SJSA1 (cell line): ENCODE measurements at regions not wholly inside any gene's neighbourhood (a gene's known extent, or its start where the extent isn't known, plus 50 kb on each side); places are given as distances from the start of the nearest gene placed in this dataset.

Source experiments
- DNase-seq, 2 experiments: peaks; one replicate each; pipeline ENCODE4 v3.0.0-alpha.2; 2015 to 2020; ENCODE audit warnings: low spot score in 2 of 2, low read depth in 1 of 2
- H3K27ac ChIP-seq: fragments of 250-450 bp; sonication (Bioruptor Pico); 2 replicates; pipeline ENCODE4 v1.5.1; 2020; ENCODE audit warnings: mild to moderate bottlenecking, moderate library complexity
- H3K27me3 ChIP-seq: fragments of 250-450 bp; sonication (Bioruptor Pico); replicated peaks from 2 replicates; pipeline ENCODE4 v1.5.1; 2020; ENCODE audit warnings: mild to moderate bottlenecking, moderate library complexity
- H3K36me3 ChIP-seq: fragments of 250-450 bp; sonication (Bioruptor Pico); 2 replicates; pipeline ENCODE4 v1.5.1; 2020; ENCODE audit warnings: mild to moderate bottlenecking
- H3K4me1 ChIP-seq: fragments of 250-450 bp; sonication (Bioruptor Pico); replicated peaks from 2 replicates; pipeline ENCODE4 v1.6.1; 2021; ENCODE audit warnings: mild to moderate bottlenecking
- H3K4me3 ChIP-seq: fragments of 250-450 bp; sonication (Bioruptor Pico); 2 replicates; pipeline ENCODE4 v1.5.1; 2020; ENCODE audit warnings: mild to moderate bottlenecking
- H3K9me3 ChIP-seq: fragments of 250-450 bp; sonication (Bioruptor Pico); replicated peaks from 2 replicates; pipeline ENCODE4 v1.5.1; 2020; ENCODE audit warnings: mild to moderate bottlenecking

- Histone ChIP-seq H3K36me3 (no peaks in the 10 kb centered on the region), H3K9me3 (no peaks in the 10 kb centered on the region), H3K27me3 (peaks cover 10% of the 10 kb centered on the region), H3K4me3 (no peak overlapping the region), H3K27ac (no peak overlapping the region), H3K4me1 (peaks cover 6% of the 10 kb centered on the region; the same call in 1 of the 2 replicates)
- no peak for DNase-seq
These were observed 266.7 kb upstream of the HDAC4 start for GRCh38 chr2:239667431-239667985.

GRCh38 chr2:239666855-239667376 is 266.1 kb upstream of the HDAC4 start:
- Histone ChIP-seq H3K4me3 (no peak overlapping the region), H3K27ac (no peak overlapping the region), H3K4me1 (peaks cover 6% of the 10 kb centered on the region; the same call in 1 of the 2 replicates), H3K9me3 (no peaks in the 10 kb centered on the region), H3K27me3 (peaks cover 11% of the 10 kb centered on the region), H3K36me3 (no peaks in the 10 kb centered on the region)
- DNase-seq: peak; percentile 14 to 42

- no peaks in the 10 kb centered on the region for H3K9me3 ChIP-seq
- H3K36me3 ChIP-seq: no peaks in the 10 kb centered on the region
- DNase-seq: peak in 1 of 2 experiments; percentile 30
- H3K27ac ChIP-seq: no peak overlapping the region
- H3K4me1 ChIP-seq: peaks cover 6% of the 10 kb centered on the region; the same call in 1 of the 2 replicates
- no peak overlapping the region for H3K4me3 ChIP-seq
- peaks cover 17% of the 10 kb centered on the region for H3K27me3 ChIP-seq
These were observed 265.4 kb upstream of the HDAC4 start for GRCh38 chr2:239666053-239666854.

DNA sequence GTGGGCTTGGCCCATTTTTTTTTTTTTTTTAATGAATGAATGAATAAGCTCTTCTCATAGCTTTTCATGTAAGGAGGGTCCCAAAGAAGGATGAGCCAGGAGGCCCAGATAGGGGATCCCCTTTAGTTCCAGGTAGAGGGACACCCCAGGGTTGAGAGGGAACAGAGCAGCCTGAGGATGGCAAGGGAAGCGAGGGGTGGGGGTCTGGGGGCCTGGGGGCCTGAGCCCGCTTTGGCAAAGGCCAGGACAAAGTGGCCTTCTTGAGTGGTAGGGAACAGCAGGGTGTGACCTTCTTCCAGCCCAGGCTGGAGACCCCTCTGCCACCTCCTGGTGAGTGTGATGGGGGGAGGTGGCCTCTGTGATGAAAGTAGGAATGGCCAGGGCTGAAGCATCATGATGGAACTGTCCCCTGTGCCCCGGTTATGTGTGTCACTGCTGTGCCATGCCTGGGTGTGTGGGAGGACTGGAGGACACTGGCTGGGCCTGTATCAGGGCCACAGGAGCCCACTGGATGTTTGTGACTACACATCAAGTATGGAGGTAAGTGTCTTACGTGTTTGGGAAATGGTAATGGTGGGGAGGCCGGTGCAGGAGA is 263.5 kb upstream of the HDAC4 start:
- H3K4me3 ChIP-seq: no peak overlapping the region
- H3K4me1 ChIP-seq: peaks cover 6% of the 10 kb centered on the region; the same call in 1 of the 2 replicates
- H3K27me3 ChIP-seq: peaks cover 15% of the 10 kb centered on the region; the same call in 1 of the 2 replicates
- no peak overlapping the region for H3K27ac ChIP-seq
- H3K36me3 ChIP-seq: no peaks in the 10 kb centered on the region
- H3K9me3 ChIP-seq: no peaks in the 10 kb centered on the region
- peak in 1 of 2 experiments; percentile 28 for DNase-seq

DNA sequence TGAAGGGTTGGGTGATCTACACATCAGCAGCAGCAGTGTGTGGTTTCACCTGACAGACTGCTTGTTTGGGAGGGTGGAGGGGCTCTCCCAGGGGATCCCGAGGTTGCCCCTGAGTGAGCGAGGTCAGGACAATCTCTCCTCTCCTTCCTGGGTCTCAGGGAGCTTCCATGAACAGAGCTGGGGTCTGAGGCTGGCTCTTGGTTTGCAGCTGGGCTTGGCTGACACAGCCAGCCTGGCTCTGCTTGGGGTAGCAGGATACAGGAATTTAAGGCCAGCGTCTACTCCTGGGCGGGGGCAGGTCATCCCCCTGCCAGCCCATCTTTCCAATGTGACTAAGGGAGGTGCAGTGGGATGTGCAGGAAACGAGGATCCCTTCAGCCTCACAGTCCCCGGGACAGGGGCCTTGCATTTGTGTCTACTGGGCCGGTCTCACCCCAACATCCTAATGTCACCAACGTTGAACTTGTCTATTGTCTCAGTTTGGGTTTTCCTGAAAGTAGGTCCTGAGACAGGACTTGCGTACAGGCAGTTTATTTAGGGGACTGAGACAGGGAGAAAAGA is 262.6 kb upstream of the HDAC4 start:
- H3K36me3 ChIP-seq: no peaks in the 10 kb centered on the region
- H3K9me3 ChIP-seq: no peaks in the 10 kb centered on the region

DNA sequence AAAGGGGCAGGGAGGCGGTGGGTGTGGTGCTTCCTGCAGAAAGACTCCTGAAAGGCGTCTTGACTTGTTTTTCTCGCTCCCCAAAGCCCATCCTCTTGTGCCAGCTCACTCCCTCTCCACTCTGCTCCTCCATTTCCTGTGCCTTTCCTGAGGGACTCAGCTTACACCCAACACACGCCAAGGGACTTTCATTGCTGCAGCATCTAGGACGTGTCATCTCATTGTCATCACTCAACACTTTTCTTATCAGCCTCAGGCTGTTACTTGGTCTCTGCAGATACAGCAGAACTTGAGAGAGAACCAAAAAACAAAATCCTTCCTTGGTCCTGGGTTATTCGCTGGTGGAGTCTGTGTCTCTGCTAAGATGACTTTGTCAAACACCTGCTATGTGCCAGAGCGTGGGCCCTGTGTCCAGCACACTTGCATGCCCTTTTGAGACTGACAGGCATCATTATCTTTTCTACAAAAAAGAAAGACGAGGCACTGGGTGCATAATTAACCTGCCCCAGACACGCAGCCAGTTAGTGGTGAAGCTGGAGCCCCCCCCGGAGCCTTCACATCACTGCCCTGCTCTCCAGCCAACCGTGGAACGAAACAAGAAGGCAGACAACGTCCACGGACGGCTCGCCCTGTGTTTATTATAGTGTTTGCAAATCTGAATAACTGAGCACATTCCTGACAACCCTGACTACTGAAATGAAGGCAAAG is 261.7 kb upstream of the HDAC4 start:
- no peaks in the 10 kb centered on the region for H3K9me3 ChIP-seq
- H3K4me3 ChIP-seq: no peak overlapping the region
- no peak overlapping the region for H3K27ac ChIP-seq
- peaks cover 11% of the 10 kb centered on the region; the same call in 1 of the 2 replicates for H3K27me3 ChIP-seq
- no peaks in the 10 kb centered on the region for H3K36me3 ChIP-seq
- H3K4me1 ChIP-seq: peaks cover 6% of the 10 kb centered on the region; the same call in 1 of the 2 replicates
- no peak for DNase-seq

More for the DNA sequence above, 262.6 kb upstream of the HDAC4 start:
- H3K4me1 ChIP-seq: peaks cover 6% of the 10 kb centered on the region; the same call in 1 of the 2 replicates
- no peak overlapping the region for H3K27ac ChIP-seq
- H3K4me3 ChIP-seq: no peak overlapping the region
- DNase-seq: peak in 1 of 2 experiments; percentile 19
- H3K27me3 ChIP-seq: peaks cover 11% of the 10 kb centered on the region; the same call in 1 of the 2 replicates

GRCh38 chr2:239661334-239662312 is 260.8 kb upstream of the HDAC4 start:
- H3K27me3 ChIP-seq: peaks cover 11% of the 10 kb centered on the region; the same call in 1 of the 2 replicates
- no peaks in the 10 kb centered on the region for H3K4me1 ChIP-seq
- no peaks in the 10 kb centered on the region for H3K9me3 ChIP-seq
- H3K36me3 ChIP-seq: no peaks in the 10 kb centered on the region
- H3K27ac ChIP-seq: no peak overlapping the region
- H3K4me3 ChIP-seq: no peak overlapping the region
- no peak for DNase-seq

GRCh38 chr2:239660390-239661230 is 259.8 kb upstream of the HDAC4 start:
- DNase-seq: no peak
- H3K27me3 ChIP-seq: peaks cover 14% of the 10 kb centered on the region; the same call in 1 of the 2 replicates
- no peaks in the 10 kb centered on the region for H3K4me1 ChIP-seq
- no peaks in the 10 kb centered on the region for H3K36me3 ChIP-seq
- no peak overlapping the region for H3K27ac ChIP-seq
- no peak overlapping the region for H3K4me3 ChIP-seq
- no peaks in the 10 kb centered on the region for H3K9me3 ChIP-seq

DNA sequence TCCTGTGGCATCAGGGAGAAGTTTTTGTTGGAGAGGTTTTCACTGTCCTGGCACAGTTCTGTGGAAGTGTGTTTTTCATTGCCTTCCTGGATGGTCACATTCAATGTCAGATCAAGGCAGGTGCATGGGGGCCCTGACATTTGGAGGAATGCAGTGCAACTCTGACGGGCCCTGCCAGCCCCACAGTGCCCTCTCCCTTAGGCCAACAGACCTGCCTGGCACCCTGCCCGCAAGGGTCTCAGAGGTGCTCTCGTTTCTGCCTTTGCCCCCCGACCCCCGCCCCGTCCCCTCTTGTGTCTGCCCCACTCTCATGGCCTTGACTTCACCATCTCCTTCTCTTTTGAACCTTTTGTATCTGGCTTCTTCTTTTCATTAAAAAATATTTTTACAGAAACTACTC is 257.2 kb upstream of the HDAC4 start:
- H3K36me3 ChIP-seq: no peaks in the 10 kb centered on the region
- H3K27ac ChIP-seq: no peak overlapping the region
- no peaks in the 10 kb centered on the region for H3K4me1 ChIP-seq
- peak in 1 of 2 experiments; percentile 34 for DNase-seq
- peaks cover 14% of the 10 kb centered on the region; the same call in 1 of the 2 replicates for H3K27me3 ChIP-seq
- no peaks in the 10 kb centered on the region for H3K9me3 ChIP-seq
- no peak overlapping the region for H3K4me3 ChIP-seq

DNA sequence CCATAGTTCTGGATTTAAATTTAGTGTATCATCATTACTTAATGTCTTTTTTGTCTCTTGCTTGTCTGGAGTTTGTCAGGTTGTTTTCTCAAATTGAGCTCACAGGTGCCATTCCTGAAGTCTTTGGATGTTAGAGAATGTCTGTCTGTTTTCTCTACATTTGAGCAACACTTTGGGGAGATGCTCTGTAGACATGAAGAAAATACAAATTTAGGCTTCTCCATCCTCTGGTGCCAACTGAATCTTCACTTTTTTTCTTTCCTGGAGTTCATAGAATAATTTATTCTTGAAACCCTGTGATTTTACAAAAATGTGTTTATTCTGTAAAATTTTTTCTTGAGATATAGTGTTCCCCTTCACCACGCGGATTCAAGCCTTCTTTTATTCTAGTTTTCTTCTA is 256.4 kb upstream of the HDAC4 start:
- Histone ChIP-seq H3K9me3 (no peaks in the 10 kb centered on the region), H3K27ac (no peak overlapping the region), H3K27me3 (peaks cover 14% of the 10 kb centered on the region; the same call in 1 of the 2 replicates), H3K4me1 (no peaks in the 10 kb centered on the region), H3K36me3 (no peaks in the 10 kb centered on the region), H3K4me3 (no peak overlapping the region)
- no peak for DNase-seq

DNA sequence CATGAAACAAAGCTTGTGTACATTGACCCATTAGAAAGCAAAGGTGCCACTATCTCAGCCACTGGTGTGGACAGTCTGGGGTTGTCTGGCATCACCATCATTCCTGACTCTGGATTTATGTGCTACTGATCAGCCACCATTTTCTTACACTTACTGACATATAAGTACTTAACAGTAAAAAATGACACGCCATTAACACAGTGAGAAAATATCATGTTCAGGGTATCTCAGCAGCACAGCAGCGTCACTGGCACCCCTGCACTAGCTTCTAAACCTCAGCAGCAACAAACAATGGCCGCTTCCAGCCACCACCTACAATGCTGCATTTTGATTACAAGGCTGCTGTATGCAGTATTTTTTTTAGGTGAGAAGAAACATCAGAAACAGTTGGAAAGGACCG is 253.4 kb upstream of the HDAC4 start:
- H3K27ac ChIP-seq: no peak overlapping the region
- peaks cover 9% of the 10 kb centered on the region for H3K27me3 ChIP-seq
- no peaks in the 10 kb centered on the region for H3K36me3 ChIP-seq
- DNase-seq: no peak
- H3K4me1 ChIP-seq: no peaks in the 10 kb centered on the region
- no peak overlapping the region for H3K4me3 ChIP-seq
- no peaks in the 10 kb centered on the region for H3K9me3 ChIP-seq
